ENCODE measurements at regions not wholly inside any gene's neighbourhood (a gene's known extent, or its start where the extent isn't known, plus 50 kb on each side); places are given as distances from the start of the nearest gene placed in this dataset.

- TF ChIP-seq, protein P1, sequence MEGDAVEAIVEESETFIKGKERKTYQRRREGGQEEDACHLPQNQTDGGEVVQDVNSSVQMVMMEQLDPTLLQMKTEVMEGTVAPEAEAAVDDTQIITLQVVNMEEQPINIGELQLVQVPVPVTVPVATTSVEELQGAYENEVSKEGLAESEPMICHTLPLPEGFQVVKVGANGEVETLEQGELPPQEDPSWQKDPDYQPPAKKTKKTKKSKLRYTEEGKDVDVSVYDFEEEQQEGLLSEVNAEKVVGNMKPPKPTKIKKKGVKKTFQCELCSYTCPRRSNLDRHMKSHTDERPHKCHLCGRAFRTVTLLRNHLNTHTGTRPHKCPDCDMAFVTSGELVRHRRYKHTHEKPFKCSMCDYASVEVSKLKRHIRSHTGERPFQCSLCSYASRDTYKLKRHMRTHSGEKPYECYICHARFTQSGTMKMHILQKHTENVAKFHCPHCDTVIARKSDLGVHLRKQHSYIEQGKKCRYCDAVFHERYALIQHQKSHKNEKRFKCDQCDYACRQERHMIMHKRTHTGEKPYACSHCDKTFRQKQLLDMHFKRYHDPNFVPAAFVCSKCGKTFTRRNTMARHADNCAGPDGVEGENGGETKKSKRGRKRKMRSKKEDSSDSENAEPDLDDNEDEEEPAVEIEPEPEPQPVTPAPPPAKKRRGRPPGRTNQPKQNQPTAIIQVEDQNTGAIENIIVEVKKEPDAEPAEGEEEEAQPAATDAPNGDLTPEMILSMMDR (IDR thresholded peaks at IDR 0.05), result no peak
- no peak for TF ChIP-seq POLR2A (IDR thresholded peaks at IDR 0.05)
Measured at GRCh38 chr11:115873813-115874212, 369.6 kb upstream of the CADM1 start.
